ENCODE measurements at regions not wholly inside any gene's neighbourhood (a gene's known extent, or its start where the extent isn't known, plus 50 kb on each side); places are given as distances from the start of the nearest gene placed in this dataset.

GRCh38 chr3:178055939-178056338 lies 480.3 kb upstream of the KCNMB2 start:
- H3K4me1 ChIP-seq (ENCODE audit: control insufficient read depth, insufficient read depth, low read length) = no peaks in the 10 kb centered on the region
- no peaks in the 10 kb centered on the region for H3K36me3 ChIP-seq (ENCODE audit: control insufficient read depth, insufficient read depth, low read length)
- no peak overlapping the region for H3K9ac ChIP-seq (ENCODE audit: low read length)
- H3K27ac ChIP-seq (ENCODE audit: low read depth, low read length) = no peak overlapping the region
- H3K27me3 ChIP-seq (ENCODE audit: control insufficient read depth, insufficient read depth, low read length) = no peaks in the 10 kb centered on the region
- no peak overlapping the region for H3K4me3 ChIP-seq (ENCODE audit: low read depth, low read length)
- no peaks in the 10 kb centered on the region for H3K9me3 ChIP-seq (ENCODE audit: control insufficient read depth, insufficient read depth, low read depth, low read length)

- H3K4me3 ChIP-seq (ENCODE audit: low read depth, low read length) = no peak overlapping the region
Observed at GRCh38 chr3:178056868-178057267, 479.4 kb upstream of the KCNMB2 start.

GRCh38 chr3:178058629-178059028 lies 477.6 kb upstream of the KCNMB2 start:
- no peaks in the 10 kb centered on the region for H3K36me3 ChIP-seq (ENCODE audit: control insufficient read depth, insufficient read depth, low read length)
- no peaks in the 10 kb centered on the region for H3K27me3 ChIP-seq (ENCODE audit: control insufficient read depth, insufficient read depth, low read length)
- H3K9ac ChIP-seq (ENCODE audit: low read length) = no peak overlapping the region
- no peaks in the 10 kb centered on the region for H3K9me3 ChIP-seq (ENCODE audit: control insufficient read depth, insufficient read depth, low read depth, low read length)
- H3K4me3 ChIP-seq (ENCODE audit: low read depth, low read length) = no peak overlapping the region
- H3K27ac ChIP-seq (ENCODE audit: low read depth, low read length) = no peak overlapping the region
- no peaks in the 10 kb centered on the region for H3K4me1 ChIP-seq (ENCODE audit: control insufficient read depth, insufficient read depth, low read length)

More at GRCh38 chr3:178056868-178057267, 479.4 kb upstream of the KCNMB2 start:
- Histone ChIP-seq H3K27ac (ENCODE audit: low read depth, low read length) (no peak overlapping the region), H3K9me3 (ENCODE audit: control insufficient read depth, insufficient read depth, low read depth, low read length) (no peaks in the 10 kb centered on the region), H3K36me3 (ENCODE audit: control insufficient read depth, insufficient read depth, low read length) (no peaks in the 10 kb centered on the region), H3K4me1 (ENCODE audit: control insufficient read depth, insufficient read depth, low read length) (no peaks in the 10 kb centered on the region), H3K9ac (ENCODE audit: low read length) (no peak overlapping the region), H3K27me3 (ENCODE audit: control insufficient read depth, insufficient read depth, low read length) (no peaks in the 10 kb centered on the region)

GRCh38 chr3:178059119-178059518 lies 477.1 kb upstream of the KCNMB2 start:
- H3K36me3 ChIP-seq (ENCODE audit: control insufficient read depth, insufficient read depth, low read length) = no peaks in the 10 kb centered on the region
- H3K9ac ChIP-seq (ENCODE audit: low read length) = no peak overlapping the region
- H3K27me3 ChIP-seq (ENCODE audit: control insufficient read depth, insufficient read depth, low read length) = no peaks in the 10 kb centered on the region
- no peak overlapping the region for H3K4me3 ChIP-seq (ENCODE audit: low read depth, low read length)
- H3K4me1 ChIP-seq (ENCODE audit: control insufficient read depth, insufficient read depth, low read length) = no peaks in the 10 kb centered on the region
- no peak overlapping the region for H3K27ac ChIP-seq (ENCODE audit: low read depth, low read length)
- no peaks in the 10 kb centered on the region for H3K9me3 ChIP-seq (ENCODE audit: control insufficient read depth, insufficient read depth, low read depth, low read length)

GRCh38 chr3:178059836-178060235 lies 476.4 kb upstream of the KCNMB2 start:
- no peak overlapping the region for H3K9ac ChIP-seq (ENCODE audit: low read length)
- H3K27ac ChIP-seq (ENCODE audit: low read depth, low read length) = no peak overlapping the region
- no peaks in the 10 kb centered on the region for H3K36me3 ChIP-seq (ENCODE audit: control insufficient read depth, insufficient read depth, low read length)
- no peak overlapping the region for H3K4me3 ChIP-seq (ENCODE audit: low read depth, low read length)
- no peaks in the 10 kb centered on the region; the same call in 1 of the 2 replicates for H3K9me3 ChIP-seq (ENCODE audit: control insufficient read depth, insufficient read depth, low read depth, low read length)
- no peaks in the 10 kb centered on the region for H3K27me3 ChIP-seq (ENCODE audit: control insufficient read depth, insufficient read depth, low read length)
- no peaks in the 10 kb centered on the region for H3K4me1 ChIP-seq (ENCODE audit: control insufficient read depth, insufficient read depth, low read length)

GRCh38 chr3:178060407-178060806 lies 475.8 kb upstream of the KCNMB2 start:
- no peak overlapping the region for H3K9ac ChIP-seq (ENCODE audit: low read length)

GRCh38 chr3:178062126-178062525 lies 474.1 kb upstream of the KCNMB2 start:
- no peaks in the 10 kb centered on the region for H3K36me3 ChIP-seq (ENCODE audit: control insufficient read depth, insufficient read depth, low read length)

More at GRCh38 chr3:178060407-178060806, 475.8 kb upstream of the KCNMB2 start:
- Histone ChIP-seq H3K27me3 (ENCODE audit: control insufficient read depth, insufficient read depth, low read length) (no peaks in the 10 kb centered on the region), H3K9me3 (ENCODE audit: control insufficient read depth, insufficient read depth, low read depth, low read length) (peaks cover 1% of the 10 kb centered on the region; the same call in 1 of the 2 replicates), H3K27ac (ENCODE audit: low read depth, low read length) (no peak overlapping the region), H3K36me3 (ENCODE audit: control insufficient read depth, insufficient read depth, low read length) (no peaks in the 10 kb centered on the region), H3K4me3 (ENCODE audit: low read depth, low read length) (no peak overlapping the region), H3K4me1 (ENCODE audit: control insufficient read depth, insufficient read depth, low read length) (no peaks in the 10 kb centered on the region)

GRCh38 chr3:178063461-178063860 lies 472.8 kb upstream of the KCNMB2 start:
- no peaks in the 10 kb centered on the region for H3K4me1 ChIP-seq (ENCODE audit: control insufficient read depth, insufficient read depth, low read length)
- no peaks in the 10 kb centered on the region for H3K36me3 ChIP-seq (ENCODE audit: control insufficient read depth, insufficient read depth, low read length)
- H3K9me3 ChIP-seq (ENCODE audit: control insufficient read depth, insufficient read depth, low read depth, low read length) = peaks cover 5% of the 10 kb centered on the region; the same call in 1 of the 2 replicates
- H3K27me3 ChIP-seq (ENCODE audit: control insufficient read depth, insufficient read depth, low read length) = no peaks in the 10 kb centered on the region
- H3K4me3 ChIP-seq (ENCODE audit: low read depth, low read length) = no peak overlapping the region
- H3K9ac ChIP-seq (ENCODE audit: low read length) = no peak overlapping the region
- H3K27ac ChIP-seq (ENCODE audit: low read depth, low read length) = no peak overlapping the region

More at GRCh38 chr3:178062126-178062525, 474.1 kb upstream of the KCNMB2 start:
- Histone ChIP-seq H3K27me3 (ENCODE audit: control insufficient read depth, insufficient read depth, low read length) (no peaks in the 10 kb centered on the region), H3K9me3 (ENCODE audit: control insufficient read depth, insufficient read depth, low read depth, low read length) (peaks cover 5% of the 10 kb centered on the region; the same call in 1 of the 2 replicates), H3K4me1 (ENCODE audit: control insufficient read depth, insufficient read depth, low read length) (no peaks in the 10 kb centered on the region), H3K27ac (ENCODE audit: low read depth, low read length) (no peak overlapping the region), H3K4me3 (ENCODE audit: low read depth, low read length) (no peak overlapping the region), H3K9ac (ENCODE audit: low read length) (no peak overlapping the region)

GRCh38 chr3:178067721-178068120 lies 468.5 kb upstream of the KCNMB2 start:
- no peaks in the 10 kb centered on the region for H3K36me3 ChIP-seq (ENCODE audit: control insufficient read depth, insufficient read depth, low read length)
- H3K9ac ChIP-seq (ENCODE audit: low read length) = no peak overlapping the region
- H3K4me3 ChIP-seq (ENCODE audit: low read depth, low read length) = no peak overlapping the region
- H3K4me1 ChIP-seq (ENCODE audit: control insufficient read depth, insufficient read depth, low read length) = no peaks in the 10 kb centered on the region
- H3K27ac ChIP-seq (ENCODE audit: low read depth, low read length) = no peak overlapping the region
- H3K27me3 ChIP-seq (ENCODE audit: control insufficient read depth, insufficient read depth, low read length) = no peaks in the 10 kb centered on the region
- H3K9me3 ChIP-seq (ENCODE audit: control insufficient read depth, insufficient read depth, low read depth, low read length) = peaks cover 5% of the 10 kb centered on the region; the same call in 1 of the 2 replicates

GRCh38 chr3:178072391-178073305 lies 463.6 kb upstream of the KCNMB2 start:
- Histone ChIP-seq H3K9ac (ENCODE audit: low read length) (no peak overlapping the region), H3K4me3 (ENCODE audit: low read depth, low read length) (no peak overlapping the region), H3K9me3 (ENCODE audit: control insufficient read depth, insufficient read depth, low read depth, low read length) (no peaks in the 10 kb centered on the region), H3K27ac (ENCODE audit: low read depth, low read length) (no peak overlapping the region), H3K36me3 (ENCODE audit: control insufficient read depth, insufficient read depth, low read length) (no peaks in the 10 kb centered on the region), H3K27me3 (ENCODE audit: control insufficient read depth, insufficient read depth, low read length) (no peaks in the 10 kb centered on the region), H3K4me1 (ENCODE audit: control insufficient read depth, insufficient read depth, low read length) (no peaks in the 10 kb centered on the region)

- no peak overlapping the region for H3K27ac ChIP-seq (ENCODE audit: low read depth, low read length)
- H3K4me1 ChIP-seq (ENCODE audit: control insufficient read depth, insufficient read depth, low read length) = no peaks in the 10 kb centered on the region
- no peak overlapping the region for H3K4me3 ChIP-seq (ENCODE audit: low read depth, low read length)
- no peaks in the 10 kb centered on the region for H3K36me3 ChIP-seq (ENCODE audit: control insufficient read depth, insufficient read depth, low read length)
- no peaks in the 10 kb centered on the region for H3K27me3 ChIP-seq (ENCODE audit: control insufficient read depth, insufficient read depth, low read length)
- H3K9ac ChIP-seq (ENCODE audit: low read length) = no peak overlapping the region
- H3K9me3 ChIP-seq (ENCODE audit: control insufficient read depth, insufficient read depth, low read depth, low read length) = no peaks in the 10 kb centered on the region
Observed at GRCh38 chr3:178073366-178073765, 462.9 kb upstream of the KCNMB2 start.

All from HUES6 (cell line).